GM23338 (cell line): ENCODE measurements at regions not wholly inside any gene's neighbourhood (a gene's known extent, or its start where the extent isn't known, plus 50 kb on each side); places are given as distances from the start of the nearest gene placed in this dataset.

Source experiments
- ATAC-seq: fragments of 200-7000 bp; cut with Tn5 transposase; 3 replicates; pipeline ENCODE4 v1.9.1; 2020
- DNase-seq: peaks from one replicate; pipeline ENCODE4 v3.0.0-alpha.2; 2015; ENCODE audit warnings: low spot score
- H2AFZ ChIP-seq: fragments of 200-600 bp; sonication (generic); 2 replicates; pipeline ENCODE4 v1.8.0; 2016; ENCODE audit warnings: antibody characterized with exemption, mild to moderate bottlenecking, moderate library complexity
- H3F3A ChIP-seq: fragments of 200-600 bp; sonication (generic); replicated peaks from 2 replicates; pipeline ENCODE4 v1.8.0; 2017; ENCODE audit warnings: antibody characterized with exemption, mixed run types, low read depth
- H3K27ac ChIP-seq: fragments of 200-600 bp; sonication (generic); 2 replicates; pipeline ENCODE4 v1.6.1; 2016; ENCODE audit warnings: low read depth
- H3K27me3 ChIP-seq: fragments of 200-600 bp; sonication (generic); 2 replicates; pipeline ENCODE4 v1.8.0; 2016; ENCODE audit warnings: mild to moderate bottlenecking, mixed run types, moderate library complexity; ENCODE audit not compliant: insufficient read depth
- H3K36me3 ChIP-seq: fragments of 200-600 bp; sonication (generic); 2 replicates; pipeline ENCODE4 v1.8.0; 2016; ENCODE audit warnings: mild to moderate bottlenecking; ENCODE audit not compliant: insufficient read depth
- H3K4me1 ChIP-seq: fragments of 200-600 bp; sonication (generic); 2 replicates; pipeline ENCODE4 v1.8.0; 2016; ENCODE audit warnings: mild to moderate bottlenecking, moderate library complexity; ENCODE audit not compliant: insufficient read depth
- H3K4me2 ChIP-seq: fragments of 200-600 bp; sonication (generic); 2 replicates; pipeline ENCODE4 v1.7.1; 2017; ENCODE audit warnings: mixed run types
- H3K4me3 ChIP-seq: fragments of 200-600 bp; sonication (generic); 2 replicates; pipeline ENCODE4 v1.6.1; 2016; ENCODE audit warnings: mixed run types
- H3K79me2 ChIP-seq: fragments of 200-600 bp; sonication (generic); replicated peaks from 2 replicates; pipeline ENCODE4 v1.8.0; 2017; ENCODE audit warnings: mild to moderate bottlenecking; ENCODE audit not compliant: insufficient read depth
- H3K9me2 ChIP-seq: fragments of 200-600 bp; sonication (generic); 2 replicates; pipeline ENCODE4 v1.8.0; 2017; ENCODE audit not compliant: insufficient read depth
- H4K20me1 ChIP-seq: fragments of 200-600 bp; sonication (generic); replicated peaks from 2 replicates; pipeline ENCODE4 v1.8.0; 2017; ENCODE audit warnings: mild to moderate bottlenecking; ENCODE audit not compliant: insufficient read depth
- H3K27ac Mint-ChIP-seq: 2 replicates; pipeline ENCODE4 v1.8.0; 2020; ENCODE audit warnings: inconsistent platforms, mild to moderate bottlenecking, moderate library complexity, mixed read lengths
- H3K27me3 Mint-ChIP-seq: 3 replicates; pipeline ENCODE4 v1.8.0; 2022; ENCODE audit warnings: low read depth, mild to moderate bottlenecking, moderate library complexity, mixed read lengths, inconsistent platforms; ENCODE audit not compliant: insufficient read depth, poor library complexity
- H3K36me3 Mint-ChIP-seq: 3 replicates; pipeline ENCODE4 v1.8.0; 2021; ENCODE audit warnings: low read depth, mild to moderate bottlenecking, inconsistent platforms, moderate library complexity, mixed read lengths
- H3K4me1 Mint-ChIP-seq: 3 replicates; pipeline ENCODE4 v1.8.0; 2020; ENCODE audit warnings: mild to moderate bottlenecking, inconsistent platforms, mixed read lengths
- H3K4me3 Mint-ChIP-seq: 3 replicates; pipeline ENCODE4 v1.8.0; 2021; ENCODE audit warnings: moderate library complexity, mild to moderate bottlenecking, inconsistent platforms, mixed read lengths
- H3K9me3 Mint-ChIP-seq: 3 replicates; pipeline ENCODE4 v1.8.0; 2020; ENCODE audit warnings: moderate library complexity, mild to moderate bottlenecking, inconsistent platforms, mixed read lengths
- CREB1 ChIP-seq: fragments of 250-450 bp; sonication (Bioruptor Pico); IDR thresholded peaks from 2 replicates; pipeline ENCODE4 v1.5.0; 2020; ENCODE audit warnings: low read depth, mild to moderate bottlenecking, moderate library complexity
- CTCF ChIP-seq, 2 experiments: fragments of 200-600 bp in 1 of 2; sonication (generic) in 1 of 2; conservative IDR thresholded peaks; 2 replicates each; pipeline versions ENCODE4 v1.5.1 to v1.6.1; 2016 to 2017; ENCODE audit warnings: antibody characterized with exemption in 2 of 2, low read depth in 2 of 2, mild to moderate bottlenecking in 2 of 2, moderate library complexity in 1 of 2
- ETS1 ChIP-seq: IDR thresholded peaks from 2 replicates; pipeline ENCODE4 v1.6.1; 2016; ENCODE audit warnings: antibody characterized with exemption
- EZH2 ChIP-seq: fragments of 200-600 bp; sonication (generic); IDR thresholded peaks from one replicate; pipeline ENCODE4 v1.8.0; 2017; ENCODE audit warnings: antibody characterized with exemption, mild to moderate bottlenecking, low read depth; ENCODE audit not compliant: unreplicated experiment
- EZH2phosphoT487 ChIP-seq: fragments of 200-600 bp; sonication (generic); IDR thresholded peaks from one replicate; pipeline ENCODE4 v1.8.1; 2018; ENCODE audit warnings: antibody characterized with exemption; ENCODE audit not compliant: unreplicated experiment
- JUNB ChIP-seq: IDR thresholded peaks from one replicate; pipeline ENCODE4 v1.6.1; 2016; ENCODE audit warnings: antibody characterized with exemption; ENCODE audit not compliant: unreplicated experiment
- NANOG ChIP-seq: IDR thresholded peaks from 2 replicates; pipeline ENCODE4 v1.6.1; 2016; ENCODE audit warnings: antibody characterized with exemption, borderline replicate concordance
- POLR2AphosphoS5 ChIP-seq: IDR thresholded peaks from 2 replicates; pipeline ENCODE4 v1.6.1; 2016; ENCODE audit warnings: antibody characterized with exemption, low read depth
- REST ChIP-seq: IDR thresholded peaks from one replicate; pipeline ENCODE4 v1.6.1; 2018; ENCODE audit warnings: antibody characterized with exemption; ENCODE audit not compliant: unreplicated experiment
- STAT1 ChIP-seq: IDR thresholded peaks from one replicate; pipeline ENCODE4 v1.6.1; 2016; ENCODE audit warnings: antibody characterized with exemption; ENCODE audit not compliant: unreplicated experiment
- ZNF114 ChIP-seq: fragments of 250-450 bp; sonication (Bioruptor Pico); IDR thresholded peaks from 2 replicates; pipeline ENCODE4 v1.5.0; 2020; ENCODE audit warnings: mild to moderate bottlenecking, moderate library complexity
- ZNF331 ChIP-seq: fragments of 250-450 bp; sonication (Bioruptor Pico); IDR thresholded peaks from 2 replicates; pipeline ENCODE4 v1.5.0; 2020; ENCODE audit warnings: low read depth, mild to moderate bottlenecking, moderate library complexity
- ZNF462 ChIP-seq: fragments of 250-450 bp; sonication (Bioruptor Pico); IDR thresholded peaks from 2 replicates; pipeline ENCODE4 v1.5.0; 2020; ENCODE audit warnings: mild to moderate bottlenecking, moderate library complexity

- no peak overlapping the region for H3K4me3 Mint-ChIP-seq
- peaks cover 15% of the 10 kb centered on the region; the same call in 2 of the 3 replicates for H3K4me1 Mint-ChIP-seq
- Histone ChIP-seq H3K4me2 (no peak overlapping the region), H3K4me3 (no peak overlapping the region), H3K27me3 (no peaks in the 10 kb centered on the region), H3K79me2 (no peaks in the 10 kb centered on the region), H3K27ac (no peak overlapping the region), H3K4me1 (no peaks in the 10 kb centered on the region), H4K20me1 (no peaks in the 10 kb centered on the region), H3K36me3 (no peaks in the 10 kb centered on the region), H2AFZ (no peak overlapping the region), H3K9me2 (no peaks in the 10 kb centered on the region), H3F3A (no peaks in the 10 kb centered on the region)
- peaks cover 1% of the 10 kb centered on the region for H3K27me3 Mint-ChIP-seq
- peaks cover 7% of the 10 kb centered on the region for H3K9me3 Mint-ChIP-seq
- H3K27ac Mint-ChIP-seq = no peak overlapping the region
- no peak for TF ChIP-seq NANOG
- no peak for TF ChIP-seq CREB1 (CRISPR knock-in tag)
- no peak for TF ChIP-seq EZH2
- no peak for TF ChIP-seq ZNF114 (CRISPR knock-in tag)
- TF ChIP-seq ZNF331 (CRISPR knock-in tag) = no peak
- TF ChIP-seq REST = no peak
- TF ChIP-seq ETS1 = no peak
- no peak for TF ChIP-seq CTCF (conservative IDR thresholded peaks at IDR 0.05; ENCODE audit: low read depth in 2 of 2)
- no peak for TF ChIP-seq JUNB
- no peak for TF ChIP-seq STAT1
- no peak for TF ChIP-seq EZH2phosphoT487
- TF ChIP-seq ZNF462 (CRISPR knock-in tag) = no peak
- no peak for TF ChIP-seq POLR2AphosphoS5
- peaks cover 6% of the 10 kb centered on the region; the same call in 2 of the 3 replicates for H3K36me3 Mint-ChIP-seq
- DNase-seq = no peak
- no peak for ATAC-seq
Measured at GRCh38 chr20:60704147-60704546, 547.9 kb upstream of the CDH4 start.
